ENCODE measurements at regions not wholly inside any gene's neighbourhood (a gene's known extent, or its start where the extent isn't known, plus 50 kb on each side); places are given as distances from the start of the nearest gene placed in this dataset.

GRCh38 chr5:9958914-9959313 is 290.8 kb downstream of the ATPSCKMT start:
- Histone ChIP-seq H3K9me3 (ENCODE audit: control insufficient read depth, insufficient read depth, low read depth, low read length) (no peaks in the 10 kb centered on the region), H3K4me3 (ENCODE audit: low read depth, low read length) (no peak overlapping the region), H3K4me1 (ENCODE audit: control insufficient read depth, insufficient read depth, low read length) (peaks cover 16% of the 10 kb centered on the region), H3K27ac (ENCODE audit: extremely low read depth, low read depth, low read length) (no peak overlapping the region), H3K36me3 (ENCODE audit: control insufficient read depth in 2 of 2, insufficient read depth in 1 of 2, low read length in 2 of 2) (no peaks in the 10 kb centered on the region)
- POLR2A ChIA-PET, result no interaction called here
- CTCF ChIA-PET, result no interaction called here
- TF ChIP-seq ZNF596 (tag by site-specific recombination; IDR thresholded peaks at IDR 0.05) (no peak), ZNF548 (tag by site-specific recombination; IDR thresholded peaks at IDR 0.05) (no peak), ZNF561 (tag by site-specific recombination; IDR thresholded peaks at IDR 0.05; ENCODE audit: borderline replicate concordance) (no peak), ZNF292 (tag by site-specific recombination; IDR thresholded peaks at IDR 0.05; ENCODE audit: borderline replicate concordance, low read depth) (no peak), ZNF280C (tag by site-specific recombination; IDR thresholded peaks at IDR 0.05) (no peak), MEIS1 (CRISPR knock-in tag; IDR thresholded peaks at IDR 0.05; ENCODE audit: borderline replicate concordance) (no peak), KLF17 (tag by site-specific recombination; IDR thresholded peaks at IDR 0.05) (no peak), ZNF707 (tag by site-specific recombination; IDR thresholded peaks at IDR 0.05) (no peak), ZSCAN30 (tag by site-specific recombination; IDR thresholded peaks at IDR 0.05) (no peak), BCL6B (tag by site-specific recombination; IDR thresholded peaks at IDR 0.05) (no peak), ZNF148 (tag by site-specific recombination; IDR thresholded peaks at IDR 0.05; ENCODE audit: borderline replicate concordance) (no peak), ZNF394 (tag by site-specific recombination; IDR thresholded peaks at IDR 0.05; ENCODE audit: borderline replicate concordance) (no peak), ZNF560 (tag by site-specific recombination; IDR thresholded peaks at IDR 0.05; ENCODE audit: borderline replicate concordance) (no peak), REPIN1 (tag by site-specific recombination; IDR thresholded peaks at IDR 0.05; ENCODE audit: low read depth) (no peak), ZNF214 (tag by site-specific recombination; IDR thresholded peaks at IDR 0.05; ENCODE audit: borderline replicate concordance) (no peak), ZNF398 (tag by site-specific recombination; IDR thresholded peaks at IDR 0.05) (no peak), ZNF776 (tag by site-specific recombination; IDR thresholded peaks at IDR 0.05; ENCODE audit: borderline replicate concordance) (no peak), ZNF830 (tag by site-specific recombination; IDR thresholded peaks at IDR 0.05; ENCODE audit: low read depth) (no peak), ZNF654 (tag by site-specific recombination; IDR thresholded peaks at IDR 0.05; ENCODE audit: low read depth) (no peak)

All from HEK293 (cell line).